Posterior vena cava (tissue), 2 donors: ENCODE measurements at regions not wholly inside any gene's neighbourhood (a gene's known extent, or its start where the extent isn't known, plus 50 kb on each side); places are given as distances from the start of the nearest gene placed in this dataset.

Source experiments
- DNase-seq: peaks from one replicate; pipeline ENCODE4 v3.0.0-alpha.2; 2020; ENCODE audit warnings: low spot score
- intact Hi-C, 2 donors: fragments of 100-400 bp; cut with DNase I; formaldehyde crosslinking; loops; one replicate each; pipeline versions ENCODE4 v1.14.1 to v1.14.2; 2022 to 2023
- donor health status: DM: yes; HTN: yes; CAD: no.
- donor health status: DM: yes; HTN: yes; CAD: no.

DNA sequence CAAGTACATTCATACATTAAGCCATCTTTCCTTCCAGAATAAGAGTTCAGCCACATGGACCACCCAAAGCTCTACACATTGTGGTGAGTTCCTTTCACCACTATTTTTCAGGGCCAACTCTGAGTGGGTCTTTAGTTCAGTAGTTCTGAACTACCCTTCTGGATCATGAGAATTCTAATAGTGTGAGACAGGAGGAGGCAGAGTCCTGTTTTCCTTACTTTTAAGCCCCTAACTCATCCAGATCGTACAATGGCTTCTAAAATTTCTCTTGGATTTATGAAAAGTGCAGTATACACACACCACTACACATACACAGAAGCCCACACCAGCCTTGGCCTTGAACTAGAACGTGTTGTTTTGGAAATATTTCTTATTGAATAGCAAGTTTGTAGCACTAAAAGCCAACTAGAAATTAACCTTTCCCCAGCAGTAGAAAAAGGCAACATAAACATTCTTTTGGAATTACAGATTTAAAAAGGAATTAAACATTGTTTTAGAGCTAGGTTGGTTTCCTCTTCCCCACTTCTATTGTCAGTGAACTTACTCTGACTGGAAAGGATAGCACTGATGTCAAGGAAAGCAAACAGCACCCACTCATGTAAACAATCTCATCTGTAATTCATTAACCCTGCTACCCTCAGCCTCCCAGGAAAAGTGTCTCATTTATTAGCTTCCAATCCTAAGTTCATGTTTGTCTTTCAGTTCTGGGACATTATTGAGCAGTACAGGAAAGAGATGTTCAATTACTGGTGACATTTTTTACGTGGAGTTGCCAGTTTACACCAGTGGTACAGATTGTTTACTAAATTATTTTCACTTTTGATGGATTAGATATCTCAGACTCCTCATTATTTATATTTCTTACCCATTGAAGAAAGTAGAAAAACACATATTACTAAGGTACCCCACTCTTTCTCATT, 95.7 kb upstream of the AGTR1 start:
- intact Hi-C loops: no loop called here
- DNase-seq: no peak

DNA sequence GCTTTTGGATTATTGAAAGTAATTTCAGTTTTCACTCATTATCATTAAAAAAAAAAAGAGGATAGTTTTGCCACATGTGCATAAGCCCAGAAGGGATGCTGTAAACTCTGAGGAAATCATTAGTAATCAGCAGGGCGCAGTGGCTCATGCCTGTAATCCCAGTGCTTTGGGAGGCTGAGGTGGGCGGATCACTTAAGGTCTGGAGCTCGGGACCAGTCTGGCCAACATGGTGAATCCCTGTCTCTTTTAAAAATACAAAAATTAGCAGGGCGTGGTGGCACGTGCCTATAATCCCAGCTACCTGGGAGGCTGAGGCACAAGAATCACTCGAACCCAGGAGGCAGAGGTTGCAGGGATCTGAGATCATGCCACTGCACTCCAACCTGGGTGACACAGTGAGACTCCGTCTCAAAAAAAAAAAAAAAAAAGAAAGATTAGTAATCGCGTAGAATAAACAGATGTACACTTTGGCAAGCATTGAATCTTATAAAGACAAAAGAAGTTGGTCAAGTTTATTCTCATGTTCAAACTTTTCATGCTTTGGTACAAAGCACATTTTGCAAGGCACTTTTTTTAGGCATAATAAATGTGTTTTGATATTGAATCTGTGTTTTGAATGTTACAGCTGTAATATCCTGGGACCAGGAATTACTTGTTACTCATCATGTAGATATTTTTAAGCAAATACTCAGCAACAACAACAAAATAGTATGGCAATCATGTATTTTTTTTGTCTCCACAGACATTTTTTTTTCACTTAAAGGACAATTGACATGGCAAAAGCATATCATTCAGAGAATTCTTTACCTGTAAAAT, 93.2 kb upstream of the AGTR1 start:
- DNase-seq: no peak
- intact Hi-C loops: no loop called here

DNA sequence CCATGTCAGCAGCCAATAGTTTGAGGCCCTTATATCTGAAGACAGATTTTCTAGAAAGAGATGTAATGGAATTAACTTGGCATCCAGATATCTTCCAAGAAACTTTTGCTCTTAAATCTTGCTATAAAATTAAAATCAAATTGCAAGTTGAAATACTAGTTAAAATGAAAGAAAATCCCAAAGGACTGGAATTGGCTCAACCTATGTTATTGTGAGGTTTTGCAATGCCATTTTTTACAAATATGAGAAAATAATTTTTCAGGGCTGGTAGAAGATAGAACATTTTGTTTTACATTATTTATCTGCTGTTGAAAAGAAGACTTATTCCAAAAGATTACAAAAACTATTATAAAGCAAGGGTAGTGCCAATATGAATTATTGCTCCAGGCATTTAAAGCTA, 92.2 kb upstream of the AGTR1 start:
- intact Hi-C loops: no loop called here

DNA sequence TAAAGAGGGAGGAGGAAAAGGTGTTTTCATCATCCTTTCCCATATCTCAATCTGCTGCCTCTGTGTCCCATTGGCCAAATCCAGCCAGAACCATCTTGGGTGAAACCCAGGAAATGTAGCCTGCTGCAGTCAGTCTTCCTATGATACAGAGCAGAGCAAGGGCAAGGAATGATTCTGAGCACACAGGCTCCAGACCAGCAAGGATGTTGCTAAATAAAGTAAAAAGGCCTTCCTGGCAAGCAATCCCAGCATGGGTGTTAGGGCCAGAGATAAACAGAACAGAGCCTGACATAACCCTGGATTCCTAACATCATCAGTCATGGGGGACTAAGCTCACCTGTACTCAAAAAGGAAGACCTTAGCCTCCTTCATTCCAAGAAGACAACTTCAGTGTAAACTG, 90.7 kb upstream of the AGTR1 start:
- no peak for DNase-seq
- intact Hi-C loops: no loop called here

More for the DNA sequence above, 92.2 kb upstream of the AGTR1 start:
- DNase-seq: no peak

DNA sequence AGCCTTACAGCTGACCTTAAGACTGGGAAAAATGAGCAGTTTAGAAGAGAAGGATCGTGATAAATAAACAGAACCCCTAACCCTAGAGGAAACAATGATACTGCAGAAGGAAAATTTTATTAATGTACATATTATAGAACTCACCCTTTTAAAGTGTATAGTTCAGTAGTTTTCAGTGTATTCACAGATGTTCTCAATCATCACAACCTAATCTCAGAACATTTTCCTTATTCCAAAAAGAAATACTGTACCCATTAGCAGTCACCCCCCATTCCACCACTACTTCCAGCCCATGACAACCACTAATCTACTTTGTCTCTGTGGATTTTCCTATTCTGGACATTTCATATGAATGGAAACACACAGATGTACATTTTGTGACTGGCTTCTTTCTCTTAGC, 90.2 kb upstream of the AGTR1 start:
- DNase-seq: no peak
- intact Hi-C loops: no loop called here

DNA sequence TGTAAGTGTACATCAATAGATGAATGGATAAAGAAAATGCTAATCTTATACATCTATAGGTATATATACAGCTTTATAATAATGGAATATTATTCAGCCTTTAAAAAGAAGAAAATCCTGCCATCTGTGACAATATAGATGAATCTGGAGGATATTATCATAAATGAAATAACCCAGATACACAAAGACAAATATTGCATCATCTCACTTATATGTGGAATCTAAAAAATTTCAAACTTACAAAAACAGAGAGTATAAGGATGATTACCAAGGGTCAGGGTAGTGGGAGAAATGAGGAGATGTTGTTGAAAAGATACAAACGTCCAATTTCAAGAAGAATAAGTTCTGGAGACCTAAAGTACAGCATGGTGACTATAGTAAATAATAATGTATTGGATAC, 85.4 kb upstream of the AGTR1 start:
- no peak for DNase-seq
- intact Hi-C loops: no loop called here

DNA sequence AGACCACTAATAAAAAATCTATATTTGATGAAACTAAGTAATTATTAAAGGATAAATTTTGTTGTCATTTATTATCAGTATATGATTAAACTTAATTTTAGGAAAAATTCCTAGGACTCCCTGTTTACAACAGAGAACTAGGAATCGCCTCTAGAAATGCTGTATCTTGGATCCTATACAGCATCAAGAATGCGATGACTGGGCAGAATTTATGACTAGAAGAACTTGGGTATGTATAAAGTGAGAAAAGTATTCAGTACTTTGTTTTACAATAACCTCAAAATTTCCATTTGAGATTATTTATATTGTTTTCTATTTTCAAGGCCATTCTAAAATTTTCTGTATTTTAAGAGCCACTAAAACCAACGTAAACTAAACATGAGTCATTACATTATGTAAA, 82.3 kb upstream of the AGTR1 start:
- no peak for DNase-seq
- intact Hi-C loops: no loop called here

DNA sequence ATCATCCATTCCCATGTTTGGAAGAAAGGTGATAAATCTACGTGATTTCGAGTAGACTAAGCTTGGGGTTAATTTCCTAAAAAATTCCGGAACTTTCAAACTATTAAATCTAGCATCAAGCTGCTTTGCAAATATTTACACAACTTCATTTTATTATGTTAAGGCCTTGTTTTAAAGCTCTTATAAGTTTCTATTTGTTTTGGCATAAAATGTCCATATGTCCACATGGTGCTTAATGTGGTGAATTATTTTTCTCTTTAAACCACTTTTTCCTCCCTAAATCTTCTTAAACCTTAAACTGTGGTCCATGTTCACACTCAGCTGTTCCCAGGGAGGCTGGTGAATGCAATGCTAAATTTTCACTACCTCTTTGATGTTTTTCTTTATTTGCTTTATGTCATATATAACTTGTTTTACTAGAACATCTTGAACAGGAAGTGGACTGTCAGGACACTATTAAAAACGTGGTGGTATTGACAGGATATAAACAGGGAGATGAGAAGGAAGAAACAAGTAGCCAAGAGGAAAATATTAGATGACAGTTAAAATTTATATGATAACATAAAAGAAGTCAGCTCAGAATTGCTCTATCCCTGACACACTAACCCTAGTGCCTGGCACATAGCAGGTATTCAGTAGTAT, 72.5 kb upstream of the AGTR1 start:
- DNase-seq: no peak
- intact Hi-C loops: no loop called here

DNA sequence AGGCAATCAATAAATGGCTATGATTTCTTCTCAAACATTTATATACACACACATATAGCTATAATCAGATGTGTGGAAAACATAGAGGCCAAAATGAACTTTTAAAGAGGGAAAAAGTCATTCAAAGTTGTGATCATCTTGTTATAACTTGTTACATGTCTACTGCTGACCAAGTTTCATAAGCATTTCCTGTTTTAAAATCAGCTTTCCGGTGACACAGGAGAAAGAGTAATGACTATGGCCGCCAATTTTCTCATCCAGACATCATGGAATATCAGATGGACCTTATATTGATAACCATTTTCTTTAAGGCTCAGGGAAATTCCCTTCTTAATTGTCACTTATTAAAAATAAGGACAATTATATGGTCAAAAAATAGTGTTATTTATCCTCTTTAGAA, 71.7 kb upstream of the AGTR1 start:
- DNase-seq: no peak
- intact Hi-C loops: no loop called here

DNA sequence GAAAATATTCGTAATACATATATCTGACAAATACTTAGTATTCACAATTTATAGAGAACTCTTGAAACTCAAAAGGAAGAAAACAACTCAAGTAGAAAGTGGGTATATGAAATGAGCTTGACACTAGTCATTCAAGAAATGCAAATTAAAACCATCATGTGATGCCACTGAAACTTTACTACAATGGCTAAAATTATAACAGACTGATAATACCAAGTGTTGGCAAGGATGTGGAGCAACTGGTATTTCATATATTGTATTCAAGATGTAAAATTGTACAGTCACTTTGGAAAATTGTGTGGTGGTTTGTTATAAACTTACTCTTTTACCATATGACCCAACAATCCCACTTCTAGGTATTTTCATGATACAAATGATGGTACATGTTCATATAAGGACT, 68.7 kb upstream of the AGTR1 start:
- intact Hi-C loops: no loop called here
- DNase-seq: no peak

DNA sequence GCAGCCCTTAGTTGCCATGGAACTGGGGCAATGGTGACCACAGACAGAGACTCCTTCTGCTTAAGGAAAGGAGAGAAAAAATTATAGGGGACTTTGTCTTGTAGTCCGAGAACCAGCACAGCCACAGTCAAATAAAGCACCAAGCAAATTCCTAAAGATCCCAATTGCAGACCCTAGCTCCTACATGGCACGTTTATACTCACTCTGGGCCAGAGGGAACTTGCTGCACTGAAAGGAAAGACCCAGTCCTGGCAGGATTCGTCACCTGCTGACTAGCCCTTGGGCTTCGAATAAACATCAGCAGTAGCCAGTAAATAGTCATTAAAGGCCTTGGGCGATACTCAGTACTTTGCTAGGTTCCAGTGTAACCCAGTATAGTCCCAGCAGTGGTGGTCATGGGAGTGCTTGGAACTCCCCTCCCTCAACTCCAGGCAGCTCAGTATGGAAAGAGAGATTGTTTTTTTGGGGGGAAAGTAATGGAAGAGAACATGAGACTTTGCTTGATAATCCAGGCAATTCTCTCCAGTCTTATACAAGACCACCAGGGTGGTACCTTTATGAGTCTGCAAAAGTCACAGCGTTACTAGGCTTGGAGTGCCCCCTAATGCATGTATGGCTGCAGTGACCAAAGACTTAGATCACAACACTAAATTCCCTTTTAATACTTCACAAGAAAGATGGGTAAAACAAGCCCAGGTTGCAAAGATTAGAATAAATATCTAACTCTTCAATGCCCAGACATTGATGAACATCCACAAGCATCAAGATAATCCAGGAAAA, 66.4 kb upstream of the AGTR1 start:
- no peak for DNase-seq
- intact Hi-C loops: no loop called here

DNA sequence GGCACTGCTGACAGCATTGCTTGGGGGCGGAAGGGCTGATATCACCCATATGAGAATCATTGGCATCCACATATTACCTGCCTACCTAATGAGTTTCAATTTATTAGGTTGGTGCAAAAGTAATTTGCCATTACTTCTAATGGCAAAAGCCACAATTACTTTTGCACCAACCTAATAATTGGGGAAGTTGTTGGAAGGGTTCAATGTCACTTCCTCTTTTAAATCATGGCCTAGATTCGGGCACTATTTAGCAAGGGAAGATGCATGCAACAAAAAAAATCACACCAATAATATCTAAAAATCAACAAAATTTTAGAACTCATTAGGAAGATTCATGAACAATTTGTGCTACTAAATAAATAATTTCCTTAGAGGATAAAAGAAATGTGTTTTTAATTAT, 56.0 kb upstream of the AGTR1 start:
- intact Hi-C loops: no loop called here

DNA sequence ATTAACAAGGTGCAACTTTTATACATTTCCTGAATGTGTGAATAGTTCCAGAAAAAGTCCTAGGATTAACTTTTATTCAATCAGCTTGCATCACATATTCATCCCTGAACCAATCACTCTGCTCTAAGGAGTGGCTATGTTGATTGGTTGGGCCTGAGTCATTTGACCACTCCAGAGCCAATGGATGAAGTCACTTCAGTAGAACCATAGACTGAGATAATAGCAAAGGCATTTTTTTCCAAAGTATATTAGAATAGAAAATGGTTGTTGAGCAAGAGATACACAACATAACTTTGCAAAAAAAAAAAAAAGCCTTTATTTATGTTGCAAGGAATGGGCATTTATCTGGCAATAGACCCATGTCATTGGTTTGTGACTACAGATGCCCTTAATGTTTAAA, 55.5 kb upstream of the AGTR1 start:
- no peak for DNase-seq
- intact Hi-C loops: no loop called here

More for the DNA sequence above, 56.0 kb upstream of the AGTR1 start:
- no peak for DNase-seq

DNA sequence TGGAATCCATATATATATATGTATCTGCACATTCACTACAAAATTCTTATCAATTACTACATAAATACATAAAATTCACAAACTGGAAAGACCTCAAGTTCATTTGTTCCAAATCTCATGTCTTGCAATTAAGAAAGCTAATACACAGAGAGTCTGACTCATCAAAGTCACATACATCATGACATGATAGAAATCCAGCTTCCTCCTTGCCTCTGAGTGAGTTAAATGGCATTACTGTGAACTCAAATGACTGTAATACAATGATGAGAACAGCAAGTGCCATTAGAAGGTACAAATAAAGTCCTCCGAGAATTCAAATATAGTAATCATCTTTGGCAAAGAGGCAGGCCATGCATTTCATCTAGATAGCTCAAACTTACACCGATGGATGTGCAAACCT, 55.1 kb upstream of the AGTR1 start:
- DNase-seq: no peak
- intact Hi-C loops: no loop called here

DNA sequence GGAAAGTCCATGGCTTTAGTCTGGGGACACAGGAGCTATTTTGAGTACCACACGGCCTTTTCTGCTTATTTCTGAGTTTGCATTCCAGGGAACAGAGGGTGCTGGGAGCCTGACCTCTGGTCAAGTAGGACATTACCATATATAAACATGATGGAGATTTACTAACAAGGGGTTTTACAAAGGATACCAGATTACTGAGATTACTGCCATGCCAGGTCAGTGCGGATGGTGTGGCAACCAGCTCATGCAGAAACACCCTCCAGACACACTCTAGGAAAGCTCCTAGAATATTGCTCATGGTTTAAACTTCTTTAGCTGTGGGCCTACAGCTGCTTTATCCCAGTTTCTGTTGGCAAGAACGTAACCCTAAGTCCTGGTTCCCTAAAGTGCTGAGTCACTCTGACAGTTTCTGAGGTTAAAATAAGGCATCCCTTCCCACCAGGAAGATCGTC, 54.3 kb upstream of the AGTR1 start:
- intact Hi-C loops: no loop called here
- DNase-seq: no peak

DNA sequence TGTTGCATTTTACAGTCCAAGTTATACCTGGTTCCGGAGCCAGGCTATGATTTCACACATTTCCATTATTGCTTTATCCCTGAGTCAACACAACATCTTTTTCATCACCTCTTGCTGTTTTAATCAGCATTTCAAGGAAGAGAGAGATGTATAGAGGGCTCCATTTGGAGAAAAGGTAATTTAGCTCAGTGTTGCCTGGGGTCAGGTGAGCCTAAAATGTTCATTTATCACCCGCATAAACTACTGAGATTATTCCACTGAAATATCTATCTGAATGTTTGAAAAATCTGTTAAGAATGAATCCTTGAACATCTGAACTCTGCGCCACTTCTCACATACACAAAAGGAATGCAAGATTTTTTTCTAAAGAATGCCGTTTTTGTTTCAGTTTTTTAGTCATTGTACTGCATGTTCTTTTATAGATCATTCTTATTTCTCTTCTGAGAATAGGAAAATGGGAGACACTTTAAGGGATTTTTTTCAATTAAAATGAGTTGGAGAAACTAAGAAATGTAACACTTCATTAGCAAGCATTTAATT, 51.5 kb upstream of the AGTR1 start:
- no peak for DNase-seq
- intact Hi-C loops: no loop called here
